ENCODE measurements at regions not wholly inside any gene's neighbourhood (a gene's known extent, or its start where the extent isn't known, plus 50 kb on each side); places are given as distances from the start of the nearest gene placed in this dataset.
A peak's percentile ranks its signal among the peaks of the same experiment; 100 is the strongest.

DNA sequence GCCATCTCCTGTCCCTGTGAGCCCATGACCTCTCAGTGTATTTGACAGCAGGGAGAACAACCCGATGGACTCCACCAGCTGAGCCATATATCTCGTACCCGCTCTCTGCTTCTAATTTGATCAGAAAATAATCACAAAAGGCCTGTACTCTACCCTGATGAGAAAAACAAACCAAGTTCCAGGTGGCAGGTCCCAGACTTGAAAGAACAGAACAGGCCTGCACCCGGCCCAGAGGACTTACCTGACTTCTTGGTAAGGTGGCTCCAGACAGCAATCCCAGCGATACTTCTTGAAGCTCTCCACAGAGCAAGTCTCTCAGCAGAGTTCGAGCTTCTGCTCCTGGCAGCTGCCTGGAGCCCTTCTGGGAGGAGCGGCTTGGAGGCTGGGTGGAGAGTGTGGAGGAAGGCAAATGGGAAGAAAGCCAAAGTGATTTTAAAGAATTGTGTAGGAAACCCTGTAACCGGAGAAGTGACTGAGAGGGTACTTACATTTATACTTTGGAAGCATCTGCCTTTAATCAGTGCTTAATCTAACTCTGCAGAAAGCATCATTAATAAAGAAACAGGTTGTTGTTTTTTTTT, 91.6 kb downstream of the SCN11A start:
- no TSS peak for BruUV-seq (replicated peaks)
- Histone ChIP-seq H3K23ac (ENCODE audit: low read depth, low read length) (no peak overlapping the region), H4K91ac (ENCODE audit: insufficient read depth, low read depth, low read length) (no peak overlapping the region), H3K18ac (ENCODE audit: low read depth, low read length) (no peak overlapping the region), H3K9me1 (ENCODE audit: insufficient read depth, low read length) (no peaks in the 10 kb centered on the region), H3K4me3 (ENCODE audit: insufficient read depth, low read depth, low read length) (no peak overlapping the region), H2AK9ac (replicated peaks; ENCODE audit: low read depth, low read length, poor library complexity) (no peak overlapping the region), H3K4ac (ENCODE audit: low read depth, low read length) (no peak overlapping the region), H4K5ac (ENCODE audit: low read depth, low read length) (no peak overlapping the region), H3K14ac (replicated peaks; ENCODE audit: low read depth, low read length) (no peak overlapping the region), H2BK120ac (ENCODE audit: low read depth, low read length) (no peak overlapping the region), H2BK20ac (ENCODE audit: low read depth, low read length) (no peak overlapping the region), H3K9ac (ENCODE audit: low read depth, low read length) (no peak overlapping the region), H2BK15ac (ENCODE audit: low read depth, low read length) (no peak overlapping the region), H3K4me1 (ENCODE audit: control insufficient read depth, insufficient read depth, low read length) (peaks cover 2% of the 10 kb centered on the region; the same call in 1 of the 2 replicates), H3K56ac (ENCODE audit: extremely low read depth, insufficient read depth, low read length) (no peak overlapping the region), H2BK5ac (ENCODE audit: low read depth, low read length, poor library complexity, severe bottlenecking) (no peak overlapping the region), H3K4me2 (ENCODE audit: low read depth, low read length) (no peak overlapping the region), H4K20me1 (ENCODE audit: insufficient read depth, low read length) (no peaks in the 10 kb centered on the region), H3K27me3 (ENCODE audit: control insufficient read depth, insufficient read depth, low read length) (no peaks in the 10 kb centered on the region; the same call in 1 of the 2 replicates), H3K79me1 (ENCODE audit: low read depth in 1 of 2, low read length in 2 of 2) (no peaks in the 10 kb centered on the region), H3K27ac (ENCODE audit: insufficient read depth, low read length) (no peak overlapping the region), H3K36me3 (ENCODE audit: control insufficient read depth, insufficient read depth, low read length) (no peaks in the 10 kb centered on the region), H2AK5ac (ENCODE audit: low read depth, low read length) (no peak overlapping the region), H4K8ac (ENCODE audit: low read depth in 2 of 2, low read length in 2 of 2) (no peak overlapping the region), H2AFZ (replicated peaks; ENCODE audit: low read length, poor library complexity) (peak overlapping the region; percentile 13), H3K9me3 (ENCODE audit: control insufficient read depth, insufficient read depth, low read length) (no peaks in the 10 kb centered on the region)
- ChIA-PET CTCF (interaction anchor here (0.5 to 1.9 kb wide), 10 partner anchors 9 to 1347 kb away, joined by 3 to 10 read pairs (median 5); partner anchors contain the start of gene SCN10A), POLR2A (ENCODE audit: unreplicated experiment) (no interaction called here)
- no CpG with 5 or more reads among the region's 8 CpGs for WGBS, 2 experiments (ENCODE audit: extremely low coverage in 2 of 2, insufficient read length in 1 of 2)
- dilution Hi-C loops (cut with HindIII; ENCODE audit: low sequenced_read_pairs, unreplicated experiment) (no loop called here), in situ Hi-C loops (cut with MboI; ENCODE audit: low sequenced_read_pairs) (no loop called here), intact Hi-C loops (cut with micrococcal nuclease) (no loop called here)
- ATAC-seq (ENCODE audit: low read depth) (0 out of 2 replicates have a peak, but pooled peaks have one; percentile 27), DNase-seq (peak; percentile 18)
- no peak for TF ChIP-seq RFX5 (IDR thresholded peaks at IDR 0.05; ENCODE audit: low read depth, low read length)
- TF ChIP-seq SMC3 (IDR thresholded peaks at IDR 0.05; ENCODE audit: low read depth, low read length), result no peak
- no peak for TF ChIP-seq MAZ (IDR thresholded peaks at IDR 0.05; ENCODE audit: borderline replicate concordance, low read depth, low read length)
- no peak for TF ChIP-seq POLR2A (IDR thresholded peaks at IDR 0.05; ENCODE audit: low read depth, low read length)
- TF ChIP-seq, protein P1, sequence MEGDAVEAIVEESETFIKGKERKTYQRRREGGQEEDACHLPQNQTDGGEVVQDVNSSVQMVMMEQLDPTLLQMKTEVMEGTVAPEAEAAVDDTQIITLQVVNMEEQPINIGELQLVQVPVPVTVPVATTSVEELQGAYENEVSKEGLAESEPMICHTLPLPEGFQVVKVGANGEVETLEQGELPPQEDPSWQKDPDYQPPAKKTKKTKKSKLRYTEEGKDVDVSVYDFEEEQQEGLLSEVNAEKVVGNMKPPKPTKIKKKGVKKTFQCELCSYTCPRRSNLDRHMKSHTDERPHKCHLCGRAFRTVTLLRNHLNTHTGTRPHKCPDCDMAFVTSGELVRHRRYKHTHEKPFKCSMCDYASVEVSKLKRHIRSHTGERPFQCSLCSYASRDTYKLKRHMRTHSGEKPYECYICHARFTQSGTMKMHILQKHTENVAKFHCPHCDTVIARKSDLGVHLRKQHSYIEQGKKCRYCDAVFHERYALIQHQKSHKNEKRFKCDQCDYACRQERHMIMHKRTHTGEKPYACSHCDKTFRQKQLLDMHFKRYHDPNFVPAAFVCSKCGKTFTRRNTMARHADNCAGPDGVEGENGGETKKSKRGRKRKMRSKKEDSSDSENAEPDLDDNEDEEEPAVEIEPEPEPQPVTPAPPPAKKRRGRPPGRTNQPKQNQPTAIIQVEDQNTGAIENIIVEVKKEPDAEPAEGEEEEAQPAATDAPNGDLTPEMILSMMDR (conservative IDR thresholded peaks at IDR 0.05; ENCODE audit: low read depth, low read length), result no peak
- TF ChIP-seq ELK1 (IDR thresholded peaks at IDR 0.05; ENCODE audit: borderline replicate concordance, low read depth, low read length), result no peak
- no peak for TF ChIP-seq RAD21 (IDR thresholded peaks at IDR 0.05; ENCODE audit: low read length)
- TF ChIP-seq USF2 (IDR thresholded peaks at IDR 0.05; ENCODE audit: low read depth, low read length), result no peak
- TF ChIP-seq RCOR1 (IDR thresholded peaks at IDR 0.05; ENCODE audit: insufficient replicate concordance, low read length), result no peak
- TF ChIP-seq MAFK (IDR thresholded peaks at IDR 0.05; ENCODE audit: low read depth, low read length), result no peak
- no peak for TF ChIP-seq BHLHE40 (IDR thresholded peaks at IDR 0.05; ENCODE audit: low read depth, low read length)
- no peak for TF ChIP-seq FOS (IDR thresholded peaks at IDR 0.05; ENCODE audit: low read depth, low read length)

All from IMR-90 (cell line).